ENCODE measurements at regions not wholly inside any gene's neighbourhood (a gene's known extent, or its start where the extent isn't known, plus 50 kb on each side); places are given as distances from the start of the nearest gene placed in this dataset.

- TF ChIP-seq CTCF (IDR thresholded peaks at IDR 0.05; ENCODE audit: extremely low read depth in 1 of 2, insufficient read depth in 1 of 2, low read depth in 1 of 2, low read length in 2 of 2) = no peak
- no peak for TF ChIP-seq MAX (IDR thresholded peaks at IDR 0.05; ENCODE audit: insufficient read depth, insufficient read length)
- TF ChIP-seq POLR2AphosphoS5 (IDR thresholded peaks at IDR 0.05; ENCODE audit: insufficient read depth, low read depth, low read length) = no peak
- TF ChIP-seq JUN (IDR thresholded peaks at IDR 0.05; ENCODE audit: borderline replicate concordance, insufficient read depth, insufficient read length, low read depth) = no peak
- TF ChIP-seq POLR2A (IDR thresholded peaks at IDR 0.05; ENCODE audit: low read depth, low read length) = no peak
- TF ChIP-seq MYC (IDR thresholded peaks at IDR 0.05; ENCODE audit: low read depth, low read length) = no peak
- no peak for TF ChIP-seq EZH2 (IDR thresholded peaks at IDR 0.05; ENCODE audit: borderline replicate concordance, low read depth, low read length, severe bottlenecking)
These were observed 168.5 kb upstream of the PELI2 start for GRCh38 chr14:55949708-55950107.
